ENCODE measurements at regions not wholly inside any gene's neighbourhood (a gene's known extent, or its start where the extent isn't known, plus 50 kb on each side); places are given as distances from the start of the nearest gene placed in this dataset.

- TF ChIP-seq CTCF (IDR thresholded peaks at IDR 0.05), result peak in 2 of 4 donors; percentile 7 to 34
- no peak for TF ChIP-seq POLR2A (IDR thresholded peaks at IDR 0.05)
Measured at GRCh38 chr5:152907488-152908245, 502.6 kb upstream of the NMUR2 start.

Data from right lobe of liver (tissue), 4 donors.